GM12892 (cell line): ENCODE measurements at regions not wholly inside any gene's neighbourhood (a gene's known extent, or its start where the extent isn't known, plus 50 kb on each side); places are given as distances from the start of the nearest gene placed in this dataset.

Experiments used
- DNase-seq: peaks from one replicate; pipeline ENCODE4 v3.0.0; 2011; ENCODE audit not compliant: insufficient read length
- FAIRE-seq: peaks from 2 replicates; lab custom pipeline; 2011; peaks lifted over from hg19 to GRCh38; lab: Jason Lieb, UNC
- POLR2A ChIP-seq: IDR thresholded peaks from 2 replicates; pipeline ENCODE4 v1.6.1; 2011; ENCODE audit warnings: low read depth, low read length, control low read depth
- POLR2AphosphoS5 ChIP-seq: IDR thresholded peaks from 2 replicates; pipeline ENCODE4 v1.6.1; 2011; ENCODE audit warnings: low read depth, low read length, control low read depth
- TAF1 ChIP-seq: IDR thresholded peaks from 2 replicates; pipeline ENCODE4 v1.6.1; 2011; ENCODE audit warnings: low read depth, mild to moderate bottlenecking, control low read depth, low read length, borderline replicate concordance

- FAIRE-seq, result no peak
- TF ChIP-seq POLR2A (no peak), TAF1 (no peak), POLR2AphosphoS5 (no peak)
- DNase-seq, result no peak
Measured at GRCh38 chr15:53324061-53324460, 435.4 kb downstream of the WDR72 start.

DNA sequence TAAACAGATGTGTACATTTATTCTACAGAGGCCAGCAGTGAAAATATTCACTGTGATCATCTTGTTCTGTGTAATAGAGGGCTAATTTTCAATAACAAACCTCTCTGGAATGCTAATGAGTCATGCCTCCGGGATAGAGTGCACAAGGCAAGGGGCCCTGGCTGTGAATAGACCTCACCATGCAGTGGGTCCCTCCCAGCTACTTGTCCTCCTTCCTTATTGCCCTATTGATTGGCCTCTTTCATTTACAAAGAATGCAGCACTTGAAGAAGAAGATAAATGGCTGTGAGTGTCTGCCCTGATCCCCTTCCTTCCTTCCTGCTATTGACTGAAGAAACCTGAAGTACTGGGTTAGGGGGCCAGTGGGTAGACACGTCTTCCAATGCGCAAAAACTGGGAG is 436.3 kb downstream of the WDR72 start:
- FAIRE-seq (no peak), DNase-seq (no peak)
- no peak for TF ChIP-seq POLR2A
- TF ChIP-seq TAF1, result no peak
- no peak for TF ChIP-seq POLR2AphosphoS5

GRCh38 chr15:53320816-53321215 is 438.6 kb downstream of the WDR72 start:
- DNase-seq, result no peak
- no peak for FAIRE-seq
- no peak for TF ChIP-seq TAF1
- TF ChIP-seq POLR2A, result no peak
- no peak for TF ChIP-seq POLR2AphosphoS5

DNA sequence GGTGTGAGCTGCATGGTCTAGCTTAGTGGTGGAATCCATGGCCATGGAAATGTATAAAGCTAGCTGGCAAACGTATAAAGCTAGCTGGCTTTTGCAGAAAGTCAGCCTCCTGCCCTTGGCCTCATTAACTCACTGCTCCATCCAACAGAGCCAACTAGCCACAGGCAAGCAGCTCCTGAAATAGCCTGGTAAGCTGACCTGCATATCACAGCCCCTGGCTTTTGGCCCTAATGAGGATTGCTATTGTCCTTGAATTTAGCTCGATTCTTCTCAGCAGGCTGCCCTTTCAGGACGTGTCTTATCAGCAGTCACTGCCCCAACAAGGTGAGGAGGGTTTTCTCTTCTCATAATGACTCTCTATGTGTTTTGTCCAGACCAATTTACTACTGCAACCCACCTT is 446.8 kb downstream of the WDR72 start:
- DNase-seq, result no peak
- TF ChIP-seq POLR2A (no peak), POLR2AphosphoS5 (no peak), TAF1 (no peak)
- FAIRE-seq, result no peak

DNA sequence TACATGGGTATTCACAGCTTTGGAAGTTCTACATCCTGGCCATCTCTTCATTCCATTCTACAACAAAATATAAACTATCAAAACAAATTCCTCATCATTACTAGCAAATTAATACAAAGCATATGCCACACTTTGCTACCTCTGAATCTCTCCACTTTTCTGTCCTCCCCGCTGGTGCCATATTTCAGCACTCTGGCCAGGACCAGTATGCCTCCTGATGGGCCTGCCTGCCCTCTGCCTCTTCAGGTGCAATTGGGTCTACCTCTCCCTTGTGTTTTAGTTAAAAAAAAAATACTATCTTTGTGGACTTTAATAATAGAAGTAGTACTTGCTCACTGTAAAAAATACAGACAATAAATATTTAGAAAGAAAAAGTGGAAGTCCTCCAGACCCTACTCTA is 448.8 kb downstream of the WDR72 start:
- no peak for FAIRE-seq
- TF ChIP-seq TAF1 (no peak), POLR2A (no peak), POLR2AphosphoS5 (no peak)
- no peak for DNase-seq

DNA sequence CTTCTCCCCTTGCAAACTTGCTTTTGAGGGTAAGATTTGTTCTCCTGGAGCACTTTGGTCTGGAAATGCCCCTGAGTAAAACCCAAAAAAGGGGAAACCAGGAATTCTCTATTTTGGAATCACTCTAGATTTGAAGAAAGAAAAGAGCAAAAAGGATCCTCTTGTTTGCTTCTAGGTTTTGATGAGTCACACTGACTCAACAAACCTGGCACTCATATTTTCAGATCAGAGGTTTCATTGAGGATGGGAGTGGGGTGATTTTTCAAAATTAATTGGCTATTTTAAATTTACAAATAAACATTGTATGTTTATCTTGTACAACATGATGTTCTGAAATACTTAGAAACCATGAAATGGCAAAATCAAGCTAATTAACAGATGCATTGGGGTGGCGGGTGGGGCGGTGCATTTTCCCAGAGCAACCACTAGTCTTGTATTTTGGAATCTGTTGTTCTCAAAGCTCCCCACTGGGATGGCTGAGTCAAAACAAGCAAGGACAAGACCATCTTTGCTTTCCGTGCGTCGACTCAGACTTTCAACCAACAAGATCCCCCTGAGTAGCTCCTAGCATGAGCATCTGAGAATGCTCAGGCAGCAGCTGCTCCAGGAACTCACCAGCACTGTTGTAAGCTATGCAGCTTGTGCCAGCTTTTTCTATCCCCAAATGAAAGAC is 451.4 kb downstream of the WDR72 start:
- FAIRE-seq, result no peak
- DNase-seq, result no peak
- TF ChIP-seq POLR2AphosphoS5 (no peak), POLR2A (no peak), TAF1 (no peak)

DNA sequence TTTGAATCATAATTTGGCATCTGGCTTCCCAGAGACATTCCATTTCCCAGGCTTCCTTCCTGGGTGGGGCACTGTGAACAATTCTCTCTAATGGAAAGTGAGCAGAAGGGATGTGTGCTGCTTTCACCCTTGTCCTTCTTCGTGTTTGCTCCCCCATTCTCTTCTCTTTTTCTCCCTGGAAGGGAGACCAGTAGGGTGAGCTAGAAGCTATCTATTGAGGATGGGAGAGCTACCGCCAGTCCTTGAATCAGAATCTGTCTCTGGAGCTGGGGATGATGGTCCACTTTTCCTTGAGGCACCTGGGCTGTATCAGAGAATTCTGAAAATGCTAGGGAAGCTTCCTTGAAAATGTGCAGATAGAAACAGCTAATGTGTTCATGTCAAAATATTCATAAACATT is 453.9 kb downstream of the WDR72 start:
- FAIRE-seq (no peak), DNase-seq (no peak)
- TF ChIP-seq POLR2A, result no peak
- no peak for TF ChIP-seq TAF1
- TF ChIP-seq POLR2AphosphoS5, result no peak

DNA sequence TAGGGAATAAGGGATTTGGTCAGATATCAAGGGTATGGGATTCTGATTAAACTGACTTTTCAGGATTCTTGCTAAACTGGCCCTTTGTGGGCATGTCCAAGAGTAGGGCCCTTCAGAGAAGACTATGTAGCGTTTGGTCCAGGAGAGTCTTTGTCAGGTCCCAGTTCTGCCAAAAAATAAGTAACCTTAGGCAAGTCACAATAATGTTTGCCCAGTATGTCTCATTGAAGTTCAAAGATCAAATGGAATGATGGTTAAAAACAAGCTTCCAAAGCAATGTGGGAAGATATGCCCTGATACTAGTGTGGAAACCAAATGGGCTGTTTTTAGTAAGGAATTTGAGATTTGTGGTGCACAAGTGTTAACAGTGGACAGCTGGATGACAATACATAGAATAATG is 454.4 kb downstream of the WDR72 start:
- FAIRE-seq, result no peak
- DNase-seq, result no peak
- TF ChIP-seq POLR2AphosphoS5, result no peak
- no peak for TF ChIP-seq TAF1
- no peak for TF ChIP-seq POLR2A

DNA sequence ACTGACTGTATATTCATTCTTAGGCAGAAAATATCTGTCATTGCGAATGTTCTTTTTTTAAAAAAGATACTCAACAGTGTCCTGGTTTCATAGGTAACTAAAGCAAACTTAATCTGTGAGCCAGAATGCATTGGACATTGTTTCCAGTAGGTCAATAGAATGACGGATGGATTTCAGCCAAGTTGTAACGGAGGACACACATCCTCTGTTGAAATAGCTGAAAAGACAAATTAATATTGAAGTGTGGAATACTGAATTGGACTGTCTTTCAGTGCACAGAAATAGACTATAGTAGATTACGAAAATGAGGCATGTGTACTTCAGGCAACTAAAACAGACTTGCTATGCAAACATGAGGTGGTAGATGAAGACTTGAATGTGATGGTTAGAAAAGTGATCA is 461.6 kb downstream of the WDR72 start:
- FAIRE-seq, result no peak
- DNase-seq, result no peak

GRCh38 chr15:53296603-53297002 is 462.9 kb downstream of the WDR72 start:
- FAIRE-seq (no peak), DNase-seq (no peak)
- no peak for TF ChIP-seq POLR2A
- no peak for TF ChIP-seq TAF1
- no peak for TF ChIP-seq POLR2AphosphoS5

More for the DNA sequence above, 461.6 kb downstream of the WDR72 start:
- no peak for TF ChIP-seq POLR2AphosphoS5
- no peak for TF ChIP-seq TAF1
- no peak for TF ChIP-seq POLR2A

DNA sequence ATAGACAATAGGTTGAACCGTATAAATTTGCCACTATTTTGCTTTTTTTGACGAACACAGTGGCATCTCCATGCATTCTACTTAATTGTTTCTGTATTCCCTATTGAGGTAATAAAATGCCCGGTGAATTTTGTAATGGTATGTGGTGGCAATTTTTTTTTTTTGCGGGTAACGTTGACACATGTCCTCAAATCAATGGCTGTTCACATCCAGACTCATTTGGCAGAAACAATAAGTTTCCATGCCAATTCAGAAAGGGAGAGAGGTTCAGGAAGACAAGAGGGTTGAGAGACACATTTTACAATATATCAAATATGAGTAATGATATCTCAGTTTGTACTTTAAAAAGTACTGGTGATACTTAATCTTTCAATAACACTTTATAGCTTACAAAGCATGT is 463.9 kb downstream of the WDR72 start:
- FAIRE-seq (no peak), DNase-seq (no peak)
- TF ChIP-seq TAF1 (no peak), POLR2A (no peak), POLR2AphosphoS5 (no peak)

DNA sequence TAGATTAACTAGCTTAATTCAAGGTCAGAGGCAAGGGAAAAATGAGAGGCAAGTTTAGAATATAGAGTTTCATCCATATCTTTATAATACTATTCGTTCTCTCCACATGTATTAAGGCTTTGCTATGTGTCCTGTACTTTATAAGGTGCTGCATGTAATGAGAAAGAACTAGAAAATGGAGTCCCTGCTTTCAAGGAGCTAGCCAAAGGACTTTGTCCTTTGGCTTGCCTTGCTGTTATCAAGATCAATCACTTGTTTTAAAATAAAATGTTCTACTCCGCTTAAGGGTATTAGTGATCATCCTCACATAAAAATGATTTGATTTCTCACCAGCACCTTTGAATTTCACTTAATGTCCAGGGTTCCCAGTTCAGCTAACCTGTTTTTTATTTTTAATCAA is 470.9 kb downstream of the WDR72 start:
- DNase-seq (no peak), FAIRE-seq (no peak)
- TF ChIP-seq POLR2A (no peak), TAF1 (no peak), POLR2AphosphoS5 (no peak)
